Prostate gland (tissue), 2 donors: ENCODE measurements at regions not wholly inside any gene's neighbourhood (a gene's known extent, or its start where the extent isn't known, plus 50 kb on each side); places are given as distances from the start of the nearest gene placed in this dataset.

ENCODE experiments used
- DNase-seq: peaks from one replicate; pipeline ENCODE4 v3.0.0-alpha.2; 2019; ENCODE audit warnings: low spot score
- H3K27ac ChIP-seq, 2 donors: fragments of 200-600 bp; sonication (generic); 2 replicates each; pipeline ENCODE4 v1.5.1; 2017 to 2019
- H3K27me3 ChIP-seq: fragments of 200-600 bp; sonication (generic); replicated peaks from 2 replicates; pipeline ENCODE4 v1.5.1; 2019; ENCODE audit not compliant: insufficient read depth
- H3K36me3 ChIP-seq, 2 donors: fragments of 200-600 bp; sonication (generic); 1 replicate in 1 of 2; 2 replicates in 1 of 2; pipeline versions ENCODE4 v1.5.1 to v1.8.1; 2017 to 2019
- H3K4me1 ChIP-seq: fragments of 200-600 bp; sonication (generic); replicated peaks from 2 replicates; pipeline ENCODE4 v1.5.1; 2019
- H3K4me3 ChIP-seq, 2 donors: fragments of 200-600 bp; sonication (generic); 2 replicates each; pipeline ENCODE4 v1.5.1; 2017 to 2019
- H3K9me3 ChIP-seq: fragments of 200-600 bp; sonication (generic); 2 replicates; pipeline ENCODE4 v1.5.1; 2017
- POLR2A ChIP-seq: fragments of 450-650 bp; IDR thresholded peaks from one replicate; pipeline ENCODE4 v1.6.1; 2016; ENCODE audit warnings: antibody characterized with exemption, mild to moderate bottlenecking
- POLR2AphosphoS5 ChIP-seq: sonication (generic); formaldehyde crosslinking; IDR thresholded peaks from one replicate; pipeline ENCODE4 v1.6.1; 2017; ENCODE audit warnings: antibody characterized with exemption
- WGBS: methylation state at CpG from one replicate; pipeline ENCODE4 v1.1.5; 2018; 5-methylcytosine and 5-hydroxymethylcytosine counted together
- intact Hi-C: fragments of 100-400 bp; cut with DNase I; formaldehyde crosslinking; loops from one replicate; pipeline ENCODE4 v1.14.2; 2022
- TF ChIP-seq, protein P1 (sequence below), 4 experiments: fragments of 200-600 bp in 2 of 4; fragments of 450-650 bp in 2 of 4; sonication (generic) in 2 of 4; IDR thresholded peaks; 1 replicate in 3 of 4; 2 replicates in 1 of 4; pipeline ENCODE4 v1.5.1; 2016 to 2019; ENCODE audit warnings: antibody characterized with exemption in 4 of 4, mild to moderate bottlenecking in 2 of 4, moderate library complexity in 2 of 4

DNA sequence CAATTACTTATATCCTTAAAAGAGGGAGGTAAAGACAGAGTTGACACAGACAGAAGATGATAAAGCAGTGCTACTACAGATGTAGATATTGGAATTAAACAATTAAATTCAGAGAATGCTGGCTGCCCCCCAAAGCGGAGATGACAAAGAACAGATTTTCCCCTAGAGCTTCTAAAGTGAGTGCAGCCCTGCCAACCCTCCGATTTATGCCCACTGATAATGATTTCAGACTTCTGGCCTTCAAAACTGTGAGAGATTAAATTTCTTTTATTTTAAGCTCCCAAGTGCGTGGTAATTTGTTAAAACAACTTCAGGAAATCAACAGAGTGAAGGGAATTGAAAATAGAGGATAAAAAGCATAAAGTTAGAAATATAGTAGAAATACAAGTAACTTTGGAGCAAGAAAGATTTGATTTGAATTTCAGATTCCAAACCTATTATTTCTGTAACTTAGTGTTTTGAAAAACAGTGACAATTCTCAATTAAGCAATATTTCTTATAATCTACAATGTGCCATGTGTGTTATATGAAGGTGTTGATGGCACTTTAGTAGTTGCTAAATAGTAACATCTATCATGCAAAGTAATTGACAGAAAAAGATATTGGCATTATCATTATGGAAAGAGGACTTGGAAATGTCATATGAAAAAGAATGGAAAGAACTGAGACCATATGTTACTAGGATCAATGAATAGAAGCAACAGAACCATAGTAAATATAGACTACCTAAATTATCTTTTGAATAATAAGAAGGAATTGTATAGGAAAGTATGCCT, 946.4 kb upstream of the PTPRD start:
- intact Hi-C loops, result no loop called here
- WGBS, result 50% methylated on average over 3 of the region's 3 CpGs

DNA sequence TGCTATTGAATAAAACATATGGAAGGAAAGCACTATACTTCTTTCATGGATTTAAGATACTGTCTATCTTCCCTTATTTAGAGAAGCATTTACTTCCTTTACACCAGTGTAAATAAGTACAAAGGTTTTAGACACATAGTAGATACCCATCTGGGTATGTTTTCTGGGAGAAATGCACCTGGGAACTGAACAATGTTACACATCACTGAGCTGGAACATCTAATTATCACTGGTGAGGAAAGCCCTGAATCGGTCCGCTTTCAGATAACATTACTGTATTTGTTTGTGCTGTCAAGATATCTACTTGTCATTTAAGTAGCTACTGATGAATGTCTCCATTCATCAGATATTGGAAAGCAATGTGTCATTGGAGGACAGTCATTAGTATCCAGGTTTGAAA, 964.7 kb upstream of the PTPRD start:
- no peak overlapping the region for H3K4me3 ChIP-seq
- H3K9me3 ChIP-seq, result no peaks in the 10 kb centered on the region
- 58% methylated on average over 2 of the region's 2 CpGs for WGBS
- H3K36me3 ChIP-seq, result no peaks in the 10 kb centered on the region
- H3K27ac ChIP-seq, result no peak overlapping the region
- no peak for DNase-seq
- no peaks in the 10 kb centered on the region for H3K4me1 ChIP-seq
- H3K27me3 ChIP-seq, result no peaks in the 10 kb centered on the region
- intact Hi-C loops, result no loop called here
- TF ChIP-seq, protein P1, sequence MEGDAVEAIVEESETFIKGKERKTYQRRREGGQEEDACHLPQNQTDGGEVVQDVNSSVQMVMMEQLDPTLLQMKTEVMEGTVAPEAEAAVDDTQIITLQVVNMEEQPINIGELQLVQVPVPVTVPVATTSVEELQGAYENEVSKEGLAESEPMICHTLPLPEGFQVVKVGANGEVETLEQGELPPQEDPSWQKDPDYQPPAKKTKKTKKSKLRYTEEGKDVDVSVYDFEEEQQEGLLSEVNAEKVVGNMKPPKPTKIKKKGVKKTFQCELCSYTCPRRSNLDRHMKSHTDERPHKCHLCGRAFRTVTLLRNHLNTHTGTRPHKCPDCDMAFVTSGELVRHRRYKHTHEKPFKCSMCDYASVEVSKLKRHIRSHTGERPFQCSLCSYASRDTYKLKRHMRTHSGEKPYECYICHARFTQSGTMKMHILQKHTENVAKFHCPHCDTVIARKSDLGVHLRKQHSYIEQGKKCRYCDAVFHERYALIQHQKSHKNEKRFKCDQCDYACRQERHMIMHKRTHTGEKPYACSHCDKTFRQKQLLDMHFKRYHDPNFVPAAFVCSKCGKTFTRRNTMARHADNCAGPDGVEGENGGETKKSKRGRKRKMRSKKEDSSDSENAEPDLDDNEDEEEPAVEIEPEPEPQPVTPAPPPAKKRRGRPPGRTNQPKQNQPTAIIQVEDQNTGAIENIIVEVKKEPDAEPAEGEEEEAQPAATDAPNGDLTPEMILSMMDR (IDR thresholded peaks at IDR 0.05), result no peak
- TF ChIP-seq POLR2AphosphoS5, result no peak
- TF ChIP-seq POLR2A, result no peak

More for the DNA sequence above, 946.4 kb upstream of the PTPRD start:
- Histone ChIP-seq H3K27ac (no peak overlapping the region), H3K27me3 (no peaks in the 10 kb centered on the region), H3K4me1 (no peaks in the 10 kb centered on the region), H3K4me3 (no peak overlapping the region), H3K36me3 (no peaks in the 10 kb centered on the region), H3K9me3 (no peaks in the 10 kb centered on the region)
- no peak for DNase-seq
- no peak for TF ChIP-seq POLR2AphosphoS5
- TF ChIP-seq, protein P1 (IDR thresholded peaks at IDR 0.05), result no peak
- TF ChIP-seq POLR2A, result no peak

DNA sequence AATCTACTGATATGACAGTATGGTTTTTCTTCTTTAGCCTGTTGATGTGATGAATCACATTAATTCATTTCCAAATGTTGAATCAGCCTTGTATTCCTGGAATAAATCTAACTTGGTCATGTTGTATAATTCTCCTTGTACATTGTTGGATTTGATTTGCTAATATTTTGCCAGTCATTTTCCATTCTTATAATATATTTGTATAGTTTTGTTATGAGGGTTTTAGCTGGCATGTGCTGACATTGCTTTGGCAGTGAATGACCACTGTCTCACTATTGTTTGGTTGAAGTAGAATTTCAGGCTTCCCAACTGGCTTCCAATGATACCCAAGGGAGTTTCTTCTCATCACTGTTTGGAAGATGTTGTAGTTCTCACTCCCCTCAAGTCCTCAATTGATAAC, 983.0 kb upstream of the PTPRD start:
- intact Hi-C loops, result no loop called here
- DNase-seq, result no peak
- TF ChIP-seq POLR2A, result no peak
- TF ChIP-seq, protein P1 (IDR thresholded peaks at IDR 0.05), result no peak
- TF ChIP-seq POLR2AphosphoS5, result no peak
- no peaks in the 10 kb centered on the region for H3K27me3 ChIP-seq
- no peaks in the 10 kb centered on the region for H3K4me1 ChIP-seq
- H3K9me3 ChIP-seq, result no peaks in the 10 kb centered on the region
- no peak overlapping the region for H3K27ac ChIP-seq
- H3K4me3 ChIP-seq, result no peak overlapping the region
- no peaks in the 10 kb centered on the region for H3K36me3 ChIP-seq

DNA sequence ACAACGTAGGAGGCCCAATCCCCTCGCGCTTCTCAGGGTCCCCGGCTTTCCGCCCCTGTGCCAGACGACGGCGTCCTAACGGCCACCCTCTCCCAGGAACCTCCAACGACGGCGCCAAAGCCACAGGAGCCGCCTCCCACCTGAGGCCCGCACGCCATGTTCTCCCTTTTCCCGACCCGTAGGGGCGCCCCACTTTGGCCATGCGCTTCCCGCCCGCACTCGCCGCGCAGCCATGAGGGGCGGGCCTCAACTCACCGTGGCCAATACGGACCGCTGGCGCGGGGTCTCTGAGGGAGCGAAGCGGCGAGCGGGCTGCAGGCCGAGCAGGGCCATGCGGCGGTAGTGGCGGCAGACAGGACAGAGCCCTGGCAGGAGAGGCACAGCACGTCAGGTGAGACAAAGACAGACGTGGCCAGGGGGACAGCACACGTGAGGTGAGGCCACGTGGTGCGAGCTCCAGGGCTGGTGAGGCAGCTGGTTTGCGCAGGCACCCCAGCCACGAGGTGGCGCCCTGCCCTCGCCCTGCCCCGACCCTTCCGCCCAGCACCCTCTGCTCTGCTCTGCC, 1005.5 kb upstream of the PTPRD start:
- TF ChIP-seq, protein P1 (IDR thresholded peaks at IDR 0.05), result no peak
- TF ChIP-seq POLR2A (no peak), POLR2AphosphoS5 (no peak)
- 92% methylated on average over 49 of the region's 49 CpGs for WGBS
- Histone ChIP-seq H3K4me1 (no peaks in the 10 kb centered on the region), H3K9me3 (no peaks in the 10 kb centered on the region), H3K36me3 (no peaks in the 10 kb centered on the region), H3K4me3 (no peak overlapping the region), H3K27me3 (no peaks in the 10 kb centered on the region), H3K27ac (no peak overlapping the region)
- DNase-seq, result no peak
- intact Hi-C loops, result no loop called here

DNA sequence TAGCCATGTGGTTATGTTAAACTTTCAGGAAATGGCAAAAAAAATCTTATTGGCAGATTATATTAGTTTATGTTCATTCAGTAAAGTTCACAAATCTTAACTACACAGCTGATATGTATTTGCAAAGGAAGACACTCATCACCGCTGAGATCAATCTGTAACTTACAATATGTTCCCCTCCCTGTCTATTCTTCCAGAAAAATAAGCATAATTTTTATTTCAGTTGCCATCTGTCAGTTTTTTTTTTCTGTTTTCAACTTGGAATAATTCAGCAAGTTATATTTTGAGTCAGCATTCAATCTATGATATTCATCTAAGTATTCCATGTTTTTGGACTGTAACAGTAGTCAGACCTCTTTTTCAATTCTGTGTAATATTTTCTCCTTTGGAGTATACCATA, 1019.9 kb upstream of the PTPRD start:
- TF ChIP-seq POLR2A (no peak), POLR2AphosphoS5 (no peak)
- TF ChIP-seq, protein P1 (IDR thresholded peaks at IDR 0.05), result no peak
- no peak for DNase-seq
- H3K4me3 ChIP-seq, result no peak overlapping the region
- 84% methylated on average over 1 of the region's 1 CpG for WGBS
- H3K4me1 ChIP-seq, result no peaks in the 10 kb centered on the region
- H3K27ac ChIP-seq, result no peak overlapping the region
- no peaks in the 10 kb centered on the region for H3K27me3 ChIP-seq
- intact Hi-C loops, result no loop called here
- H3K36me3 ChIP-seq, result no peaks in the 10 kb centered on the region
- H3K9me3 ChIP-seq, result no peaks in the 10 kb centered on the region
